ENCODE measurements at regions not wholly inside any gene's neighbourhood (a gene's known extent, or its start where the extent isn't known, plus 50 kb on each side); places are given as distances from the start of the nearest gene placed in this dataset.

DNA sequence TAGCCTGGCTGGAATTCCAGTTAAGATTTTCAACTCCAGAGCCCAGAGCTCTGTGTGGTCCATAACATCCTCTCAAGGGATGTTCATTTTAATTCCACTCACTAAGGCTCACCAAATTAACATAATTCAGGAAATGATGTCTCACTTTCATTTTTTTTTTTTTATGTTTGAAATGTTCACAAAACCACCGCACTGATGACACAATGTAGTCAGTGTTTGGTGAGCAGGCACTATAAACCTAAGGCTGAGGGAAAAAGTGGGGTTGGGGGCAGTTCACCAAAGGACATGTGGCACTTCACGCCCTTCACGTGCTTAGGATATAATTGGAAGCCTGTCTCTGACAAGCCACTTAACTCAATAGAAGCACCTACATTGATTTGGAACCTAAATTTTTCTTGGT lies 177.3 kb upstream of the CAMK1G start:
- no peak for ATAC-seq
- Mint-ChIP-seq H3K4me3 (no peak overlapping the region), H3K36me3 (no peaks in the 10 kb centered on the region), H3K4me1 (no peaks in the 10 kb centered on the region), H3K9me3 (peaks cover 0 to 2% (median 0%) of the 10 kb centered on the region in 9 donors), H3K27ac (no peak overlapping the region), H3K27me3 (peaks cover 2 to 21% (median 4%) of the 10 kb centered on the region in 5 donors)
- POLR2A ChIA-PET, result no interaction called here
- no peak for DNase-seq

DNA sequence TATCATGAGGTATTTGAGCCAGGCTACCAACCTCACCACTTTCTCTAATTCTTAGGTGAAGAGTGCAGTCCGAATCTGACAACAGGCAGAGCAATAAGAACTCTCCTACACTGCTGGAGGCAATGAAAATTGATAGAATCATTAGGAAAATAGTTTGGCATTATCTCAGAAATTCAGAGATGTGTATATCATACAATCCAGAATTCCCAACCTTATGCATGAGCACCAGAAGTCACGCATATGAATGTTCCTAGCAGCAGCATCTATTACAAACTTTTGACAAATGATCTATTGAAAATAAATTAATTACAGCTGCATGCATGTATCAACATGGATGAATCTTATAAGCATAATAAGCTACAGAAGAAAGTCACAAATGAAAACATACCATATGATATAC lies 176.9 kb upstream of the CAMK1G start:
- Mint-ChIP-seq H3K4me1 (no peaks in the 10 kb centered on the region), H3K27ac (no peak overlapping the region), H3K27me3 (peaks cover 4 to 25% (median 6%) of the 10 kb centered on the region in 5 donors), H3K4me3 (no peak overlapping the region), H3K9me3 (peaks cover 0 to 4% (median 0%) of the 10 kb centered on the region in 9 donors), H3K36me3 (no peaks in the 10 kb centered on the region)
- POLR2A ChIA-PET, result no interaction called here
- ATAC-seq (no peak), DNase-seq (no peak)

DNA sequence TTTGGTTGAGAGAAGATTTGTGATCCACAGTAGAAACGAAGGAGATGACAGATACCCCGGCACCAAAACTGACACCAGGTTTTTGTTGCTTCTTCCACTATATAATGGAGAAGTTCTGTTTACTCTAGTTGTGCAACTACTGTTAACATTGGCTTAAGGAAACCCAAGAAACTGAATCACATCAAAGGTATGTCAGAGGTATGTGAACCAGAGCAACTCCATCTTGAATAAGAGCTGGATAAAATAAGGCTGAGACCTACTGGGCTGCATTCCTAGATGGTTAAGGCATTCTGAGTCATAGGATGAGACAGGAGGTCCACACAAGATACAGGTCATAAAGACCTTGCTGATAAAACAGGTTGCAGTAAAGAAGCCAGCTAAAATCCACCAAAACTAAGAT lies 173.7 kb upstream of the CAMK1G start:
- DNase-seq (no peak), ATAC-seq (no peak)
- POLR2A ChIA-PET, result no interaction called here
- Mint-ChIP-seq H3K36me3 (no peaks in the 10 kb centered on the region), H3K27ac (no peak overlapping the region), H3K27me3 (peaks cover 4 to 40% (median 22%) of the 10 kb centered on the region in 5 donors), H3K4me1 (no peaks in the 10 kb centered on the region), H3K4me3 (no peak overlapping the region), H3K9me3 (peaks cover 0 to 4% (median 0%) of the 10 kb centered on the region in 9 donors)

DNA sequence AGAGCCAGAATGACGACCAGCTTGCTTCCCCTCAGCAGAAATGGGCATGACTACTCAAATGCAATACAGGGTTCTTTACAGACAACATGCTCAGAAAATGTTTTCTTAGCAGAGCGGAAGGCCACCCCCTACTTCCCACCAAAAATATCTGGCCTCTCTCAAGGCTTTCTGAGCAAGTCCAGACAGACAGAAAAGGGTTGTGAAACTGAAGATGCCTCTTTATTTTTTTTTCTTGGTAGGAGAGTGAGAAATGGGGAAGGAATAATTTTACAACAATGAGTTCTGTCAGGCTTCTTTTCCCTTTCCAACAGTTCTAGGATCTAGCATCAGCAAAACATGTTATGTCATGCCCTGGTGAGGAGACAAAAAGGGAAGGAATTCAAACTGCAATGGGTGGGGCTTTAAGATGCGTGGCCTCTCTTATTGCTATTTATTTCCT lies 172.0 kb upstream of the CAMK1G start:
- no peaks in the 10 kb centered on the region for H3K4me1 Mint-ChIP-seq
- ATAC-seq (no peak), DNase-seq (no peak)
- H3K27me3 Mint-ChIP-seq, result peaks cover 4 to 57% (median 31%) of the 10 kb centered on the region in 5 donors
- no peak overlapping the region for H3K4me3 Mint-ChIP-seq
- POLR2A ChIA-PET, result no interaction called here
- no peak overlapping the region for H3K27ac Mint-ChIP-seq
- no peaks in the 10 kb centered on the region for H3K36me3 Mint-ChIP-seq
- peaks cover 0 to 4% (median 0%) of the 10 kb centered on the region in 9 donors for H3K9me3 Mint-ChIP-seq

DNA sequence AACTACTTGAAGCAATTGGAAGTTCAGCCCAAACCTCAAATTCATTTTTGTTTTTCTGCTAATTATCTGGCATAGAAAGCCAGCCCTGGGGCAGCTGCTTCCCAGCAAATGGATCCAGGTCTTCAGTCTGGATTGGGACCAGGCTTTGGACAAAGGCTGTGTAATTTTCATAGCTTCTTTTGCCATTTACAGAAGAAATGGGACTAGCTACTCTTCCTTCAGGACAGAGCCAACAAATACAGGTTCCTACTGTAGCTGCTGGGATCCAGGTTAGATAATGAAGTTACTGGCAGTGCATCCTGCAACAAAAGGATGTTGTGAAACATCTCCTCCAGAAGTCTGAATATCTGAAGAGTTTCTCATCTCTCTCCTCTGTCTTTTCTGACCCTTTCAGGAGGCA lies 171.5 kb upstream of the CAMK1G start:
- ATAC-seq, result no peak
- H3K27ac Mint-ChIP-seq, result no peak overlapping the region
- no peak for DNase-seq
- no peaks in the 10 kb centered on the region for H3K36me3 Mint-ChIP-seq
- H3K27me3 Mint-ChIP-seq, result peaks cover 4 to 58% (median 31%) of the 10 kb centered on the region in 5 donors
- H3K4me1 Mint-ChIP-seq, result no peaks in the 10 kb centered on the region
- peaks cover 0 to 4% (median 0%) of the 10 kb centered on the region in 9 donors for H3K9me3 Mint-ChIP-seq
- POLR2A ChIA-PET, result no interaction called here
- no peak overlapping the region for H3K4me3 Mint-ChIP-seq

DNA sequence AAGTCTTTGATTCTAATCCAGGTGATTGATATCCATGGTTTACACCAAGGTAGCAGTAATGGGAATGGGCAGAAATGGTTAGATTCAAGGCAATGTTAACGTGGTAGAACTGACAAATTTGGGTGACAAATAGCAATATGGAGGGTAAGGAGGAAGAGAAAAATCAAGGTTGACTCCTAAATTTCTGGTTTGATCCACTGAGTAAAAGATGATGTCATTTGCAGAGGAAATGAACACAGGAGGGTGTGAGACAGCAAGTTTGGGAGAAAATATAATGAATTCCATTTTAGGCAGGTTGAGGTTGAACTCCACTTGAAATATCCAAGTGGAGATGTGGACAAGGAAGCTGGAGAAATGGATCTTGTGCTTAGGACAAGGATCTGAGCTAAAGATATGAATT lies 170.9 kb upstream of the CAMK1G start:
- DNase-seq (no peak), ATAC-seq (no peak)
- no peak overlapping the region for H3K27ac Mint-ChIP-seq
- H3K9me3 Mint-ChIP-seq, result peaks cover 0 to 4% (median 0%) of the 10 kb centered on the region in 9 donors
- H3K4me1 Mint-ChIP-seq, result no peaks in the 10 kb centered on the region
- POLR2A ChIA-PET, result no interaction called here
- peaks cover 4 to 57% (median 31%) of the 10 kb centered on the region in 5 donors for H3K27me3 Mint-ChIP-seq
- H3K4me3 Mint-ChIP-seq, result no peak overlapping the region
- no peaks in the 10 kb centered on the region for H3K36me3 Mint-ChIP-seq

DNA sequence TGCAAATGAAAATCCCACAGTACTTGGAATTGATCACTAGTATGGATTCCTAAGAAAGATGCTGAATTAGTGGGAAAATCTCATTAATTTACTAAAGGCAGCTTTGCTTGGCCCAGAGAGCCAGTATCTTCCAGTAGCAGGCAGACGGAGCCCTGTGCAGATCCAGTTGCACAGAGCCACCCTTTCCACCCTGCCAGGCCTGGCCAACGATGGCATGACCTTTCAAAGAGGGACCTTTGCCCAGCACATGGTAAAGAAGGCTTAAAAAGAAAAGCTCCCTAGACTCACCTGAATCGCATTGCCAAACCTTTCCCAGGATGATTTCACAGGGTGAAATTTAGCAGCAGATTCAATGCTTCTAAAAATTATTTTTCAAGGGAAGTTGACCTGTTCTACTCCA lies 170.5 kb upstream of the CAMK1G start:
- H3K4me3 Mint-ChIP-seq, result no peak overlapping the region
- peaks cover 3 to 52% (median 31%) of the 10 kb centered on the region in 5 donors for H3K27me3 Mint-ChIP-seq
- H3K36me3 Mint-ChIP-seq, result no peaks in the 10 kb centered on the region
- peaks cover 0 to 4% (median 0%) of the 10 kb centered on the region in 9 donors for H3K9me3 Mint-ChIP-seq
- POLR2A ChIA-PET, result no interaction called here
- no peak overlapping the region for H3K27ac Mint-ChIP-seq
- DNase-seq, result no peak
- no peak for ATAC-seq
- no peaks in the 10 kb centered on the region for H3K4me1 Mint-ChIP-seq

DNA sequence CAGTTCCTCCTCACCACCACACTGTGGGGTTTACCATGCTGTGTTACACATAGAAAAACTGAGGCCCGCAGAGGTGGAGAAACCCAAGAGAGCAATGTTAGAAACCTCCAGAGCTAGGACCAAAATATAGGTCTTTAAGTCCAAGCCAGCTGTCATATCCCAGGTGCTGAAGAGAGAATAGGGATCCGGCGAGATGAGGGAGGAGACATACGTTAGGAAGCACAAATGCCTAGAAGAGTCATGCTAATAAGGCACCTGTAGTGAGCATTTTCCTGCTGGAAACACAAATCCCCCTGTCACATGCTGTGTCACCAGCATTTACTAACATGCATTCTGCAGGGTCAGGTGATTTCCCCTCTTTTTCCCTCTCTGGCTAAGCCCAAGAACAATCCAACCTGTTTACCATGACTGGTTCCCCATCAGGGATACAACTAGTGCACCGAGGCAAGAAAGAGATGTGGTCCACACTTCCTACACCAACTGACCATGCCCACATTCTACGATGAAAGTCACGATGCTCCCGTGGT lies 168.6 kb upstream of the CAMK1G start:
- no peak for ATAC-seq
- Mint-ChIP-seq H3K27ac (no peak overlapping the region), H3K36me3 (no peaks in the 10 kb centered on the region), H3K4me3 (no peak overlapping the region), H3K27me3 (peaks cover 2 to 46% (median 28%) of the 10 kb centered on the region in 5 donors), H3K9me3 (peaks cover 0 to 3% (median 0%) of the 10 kb centered on the region in 9 donors), H3K4me1 (no peaks in the 10 kb centered on the region)
- no peak for DNase-seq
- POLR2A ChIA-PET, result no interaction called here

DNA sequence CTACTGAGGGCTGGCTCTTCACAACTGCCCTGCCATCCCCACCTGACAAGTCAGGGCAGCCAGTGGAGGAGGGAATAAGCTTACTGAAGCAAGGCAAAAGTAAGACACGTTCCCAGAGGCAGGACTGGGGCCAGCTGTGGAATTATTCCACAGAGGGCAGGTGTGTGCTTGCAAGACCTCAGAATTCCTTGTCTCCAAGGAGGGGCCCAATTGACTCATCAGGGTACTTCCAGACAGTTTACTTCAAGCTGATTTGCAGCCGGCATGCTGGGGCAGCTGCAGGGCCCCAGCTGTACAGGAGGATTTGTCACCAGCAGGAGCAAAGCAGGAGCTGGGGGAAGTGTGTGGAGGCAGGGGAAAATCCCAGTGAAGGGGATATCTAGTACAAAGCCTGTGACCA lies 167.5 kb upstream of the CAMK1G start:
- peaks cover 0 to 3% (median 0%) of the 10 kb centered on the region in 9 donors for H3K9me3 Mint-ChIP-seq
- peaks cover 0 to 38% (median 28%) of the 10 kb centered on the region in 5 donors for H3K27me3 Mint-ChIP-seq
- H3K36me3 Mint-ChIP-seq, result no peaks in the 10 kb centered on the region
- no peak for DNase-seq
- POLR2A ChIA-PET, result no interaction called here
- H3K27ac Mint-ChIP-seq, result no peak overlapping the region
- ATAC-seq, result no peak
- no peaks in the 10 kb centered on the region for H3K4me1 Mint-ChIP-seq
- H3K4me3 Mint-ChIP-seq, result no peak overlapping the region

DNA sequence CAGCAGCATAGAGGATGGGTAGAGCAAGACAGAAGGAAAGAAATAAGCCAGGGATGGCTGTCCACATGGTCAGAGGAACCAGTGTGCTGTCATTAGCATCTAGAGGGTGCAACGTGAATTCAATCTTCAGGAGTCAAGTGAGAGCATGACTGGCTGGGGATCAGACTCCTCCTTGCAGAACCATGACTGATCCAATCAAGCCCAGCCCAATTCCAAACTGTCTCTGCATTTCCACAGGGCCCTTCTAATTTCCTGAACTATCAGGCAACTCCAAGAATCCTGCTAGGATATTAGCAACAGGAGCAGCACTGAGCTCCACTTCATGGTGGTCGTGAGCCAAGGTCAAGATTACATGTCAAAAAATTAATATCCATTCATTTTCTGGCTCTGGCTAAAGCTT lies 166.8 kb upstream of the CAMK1G start:
- no peaks in the 10 kb centered on the region for H3K4me1 Mint-ChIP-seq
- no peak overlapping the region for H3K4me3 Mint-ChIP-seq
- H3K36me3 Mint-ChIP-seq, result no peaks in the 10 kb centered on the region
- no peak for ATAC-seq
- DNase-seq, result no peak
- POLR2A ChIA-PET, result no interaction called here
- peaks cover 0 to 3% (median 0%) of the 10 kb centered on the region in 9 donors for H3K9me3 Mint-ChIP-seq
- H3K27me3 Mint-ChIP-seq, result peaks cover 0 to 34% (median 25%) of the 10 kb centered on the region in 5 donors
- H3K27ac Mint-ChIP-seq, result no peak overlapping the region

DNA sequence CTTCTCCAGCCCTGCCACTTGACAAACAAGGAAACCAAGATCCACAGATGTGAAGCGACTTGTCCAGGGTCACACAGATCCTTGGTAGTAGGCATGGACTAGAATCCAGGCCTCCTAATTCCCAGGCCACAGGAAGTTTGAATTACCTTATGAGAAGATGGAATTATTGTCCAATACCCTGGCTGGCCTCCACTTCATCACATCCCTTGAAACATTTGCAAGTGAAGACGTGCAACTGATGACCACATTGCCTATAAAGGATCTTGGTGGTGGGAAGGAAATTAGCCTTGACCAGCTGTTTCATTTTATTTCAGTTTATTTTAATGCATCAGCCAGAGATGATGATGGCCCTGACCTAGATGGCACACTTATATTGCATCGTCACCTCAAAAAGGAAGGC lies 165.8 kb upstream of the CAMK1G start:
- POLR2A ChIA-PET, result no interaction called here
- Mint-ChIP-seq H3K9me3 (peaks cover 0 to 3% (median 0%) of the 10 kb centered on the region in 9 donors), H3K4me1 (no peaks in the 10 kb centered on the region), H3K4me3 (no peak overlapping the region), H3K36me3 (no peaks in the 10 kb centered on the region), H3K27ac (no peak overlapping the region), H3K27me3 (peaks cover 0 to 34% (median 20%) of the 10 kb centered on the region in 5 donors)
- ATAC-seq (no peak), DNase-seq (no peak)

DNA sequence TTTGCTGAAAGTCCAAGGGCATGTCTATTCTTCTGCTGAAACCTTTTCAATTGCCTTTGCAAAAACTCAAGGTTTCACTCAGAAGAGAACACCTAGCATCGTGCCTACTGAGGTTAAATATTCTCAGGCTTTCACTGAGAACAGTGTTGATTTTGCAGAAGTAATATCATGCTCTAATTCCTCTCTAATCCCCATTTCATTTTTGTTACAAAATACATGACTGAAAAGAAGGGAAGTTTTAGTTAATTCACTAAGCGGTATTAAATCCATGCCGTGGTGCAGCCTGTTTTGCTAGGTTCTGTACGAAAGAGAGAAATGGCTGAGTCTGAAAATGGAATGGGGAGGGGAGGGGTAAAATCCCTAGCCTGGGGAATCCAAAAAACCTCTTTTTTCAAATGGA lies 163.2 kb upstream of the CAMK1G start:
- H3K9me3 Mint-ChIP-seq, result peaks cover 0 to 3% (median 0%) of the 10 kb centered on the region in 9 donors
- DNase-seq, result no peak
- H3K27me3 Mint-ChIP-seq, result peaks cover 0 to 37% (median 7%) of the 10 kb centered on the region in 5 donors
- POLR2A ChIA-PET, result no interaction called here
- H3K36me3 Mint-ChIP-seq, result no peaks in the 10 kb centered on the region
- H3K27ac Mint-ChIP-seq, result no peak overlapping the region
- H3K4me3 Mint-ChIP-seq, result no peak overlapping the region
- ATAC-seq, result no peak
- H3K4me1 Mint-ChIP-seq, result no peaks in the 10 kb centered on the region

DNA sequence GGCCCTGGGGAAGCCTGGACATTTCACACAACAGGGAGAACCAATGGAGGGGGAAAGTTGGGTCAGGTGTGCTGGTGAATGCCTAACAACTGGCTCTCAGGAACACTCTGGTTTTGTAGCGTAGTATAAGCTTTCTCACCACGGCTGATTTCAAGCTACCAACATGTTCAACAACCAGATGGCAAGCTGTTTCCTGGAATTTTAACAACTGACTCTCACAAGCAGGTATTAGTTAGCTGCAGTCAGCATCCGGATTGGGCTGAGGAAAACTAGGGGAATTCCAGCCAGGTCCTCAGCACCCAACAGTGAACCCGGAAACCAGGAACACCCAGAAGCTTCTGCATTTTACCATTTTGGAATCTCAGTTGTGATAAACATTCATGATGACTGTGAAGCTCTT lies 162.3 kb upstream of the CAMK1G start:
- ATAC-seq (no peak), DNase-seq (no peak)
- Mint-ChIP-seq H3K4me1 (peaks cover 0 to 6% (median 3%) of the 10 kb centered on the region in 4 donors), H3K9me3 (peaks cover 0 to 3% (median 0%) of the 10 kb centered on the region in 9 donors), H3K27ac (no peak overlapping the region), H3K27me3 (peaks cover 6 to 37% (median 10%) of the 10 kb centered on the region in 5 donors), H3K4me3 (no peak overlapping the region), H3K36me3 (no peaks in the 10 kb centered on the region)
- POLR2A ChIA-PET, result no interaction called here

DNA sequence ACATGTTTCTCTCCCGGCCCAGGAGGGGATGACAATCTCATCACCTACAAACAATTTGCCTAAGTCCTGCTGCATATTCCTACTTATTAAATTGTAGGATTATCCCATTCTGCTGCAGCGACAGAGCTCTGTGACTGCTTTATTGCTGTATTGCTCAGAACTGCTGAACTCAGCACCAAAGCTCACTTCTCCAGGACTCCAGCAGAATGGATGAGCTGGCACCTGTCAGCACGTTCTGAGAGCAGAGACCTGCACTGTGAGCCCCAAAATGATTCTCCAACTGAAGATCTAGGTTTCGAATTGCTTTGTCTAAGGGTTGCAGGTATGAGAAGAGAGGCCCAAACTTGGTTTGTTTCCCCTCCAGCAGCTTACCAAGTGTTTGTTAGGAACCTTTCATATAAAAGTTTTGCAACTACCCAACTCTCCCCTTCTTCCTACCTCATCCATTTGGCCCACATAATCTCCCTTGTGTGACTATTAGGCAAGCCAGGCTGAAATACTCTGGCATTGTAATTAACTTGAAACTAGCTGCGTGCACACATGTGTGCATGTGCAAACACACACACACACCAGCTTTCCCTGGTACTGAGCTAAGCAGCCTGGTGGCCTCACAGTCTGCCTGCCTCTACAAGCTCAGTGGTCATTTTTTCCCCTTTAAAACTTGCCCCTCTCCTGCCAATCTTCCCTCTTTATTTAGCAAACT lies 161.4 kb upstream of the CAMK1G start:
- H3K9me3 Mint-ChIP-seq, result peaks cover 0 to 3% (median 0%) of the 10 kb centered on the region in 9 donors
- H3K4me3 Mint-ChIP-seq, result no peak overlapping the region
- H3K4me1 Mint-ChIP-seq, result peaks cover 0 to 6% (median 3%) of the 10 kb centered on the region in 4 donors
- ATAC-seq (no peak), DNase-seq (no peak)
- H3K27me3 Mint-ChIP-seq, result peaks cover 7 to 39% (median 11%) of the 10 kb centered on the region in 5 donors
- no peak overlapping the region for H3K27ac Mint-ChIP-seq
- POLR2A ChIA-PET, result no interaction called here
- H3K36me3 Mint-ChIP-seq, result no peaks in the 10 kb centered on the region

Measured in naive thymus-derived CD8-positive, alpha-beta T cell (primary cell).